Trophoblast cell (in vitro differentiated cells and primary cell): ENCODE measurements at regions not wholly inside any gene's neighbourhood (a gene's known extent, or its start where the extent isn't known, plus 50 kb on each side); places are given as distances from the start of the nearest gene placed in this dataset.

Experiments used
- DNase-seq, 2 donors: peaks; one replicate each; pipeline ENCODE4 v3.0.0-alpha.2; 2016
- H2AFZ ChIP-seq: 2 replicates; pipeline ENCODE4 v1.6.1; 2013; ENCODE audit warnings: low read length, moderate library complexity, mild to moderate bottlenecking; ENCODE audit not compliant: insufficient read depth, poor library complexity
- H2AK5ac ChIP-seq: 2 replicates; pipeline ENCODE4 v1.6.1; 2013; ENCODE audit warnings: mild to moderate bottlenecking, low read length
- H2BK120ac ChIP-seq: 2 replicates; pipeline ENCODE4 v1.6.1; 2013; ENCODE audit warnings: low read length, mild to moderate bottlenecking, moderate library complexity; ENCODE audit not compliant: insufficient read depth, poor library complexity
- H2BK12ac ChIP-seq: 2 replicates; pipeline ENCODE4 v1.6.1; 2013; ENCODE audit warnings: mild to moderate bottlenecking, low read length, moderate library complexity
- H2BK5ac ChIP-seq: 2 replicates; pipeline ENCODE4 v1.6.1; 2013; ENCODE audit warnings: low read length, low read depth, moderate library complexity, mild to moderate bottlenecking; ENCODE audit not compliant: poor library complexity
- H3K14ac ChIP-seq: 2 replicates; pipeline ENCODE4 v1.6.1; 2013; ENCODE audit warnings: mild to moderate bottlenecking, low read length
- H3K18ac ChIP-seq: 2 replicates; pipeline ENCODE4 v1.6.1; 2013; ENCODE audit warnings: mild to moderate bottlenecking, low read length
- H3K23ac ChIP-seq: 2 replicates; pipeline ENCODE4 v1.6.1; 2013; ENCODE audit warnings: low read length
- H3K27ac ChIP-seq: 2 replicates; pipeline ENCODE4 v1.5.1; 2013; ENCODE audit warnings: low read depth, mild to moderate bottlenecking, inconsistent platforms, low read length, moderate library complexity
- H3K27me3 ChIP-seq: 2 replicates; pipeline ENCODE4 v1.6.1; 2013; ENCODE audit warnings: inconsistent platforms, mild to moderate bottlenecking, low read length, moderate library complexity; ENCODE audit not compliant: insufficient read depth
- H3K36me3 ChIP-seq, 2 experiments: 1 replicate in 1 of 2; 2 replicates in 1 of 2; pipeline ENCODE4 v1.6.1; 2013; ENCODE audit warnings: low read length in 2 of 2, mild to moderate bottlenecking in 2 of 2, moderate library complexity in 1 of 2; ENCODE audit not compliant: insufficient read depth in 2 of 2, control insufficient read depth in 1 of 2
- H3K4ac ChIP-seq: 2 replicates; pipeline ENCODE4 v1.6.1; 2013; ENCODE audit warnings: low read depth, mild to moderate bottlenecking, low read length, moderate library complexity
- H3K4me1 ChIP-seq, 2 experiments: 1 replicate in 1 of 2; 2 replicates in 1 of 2; pipeline ENCODE4 v1.6.1; 2013; ENCODE audit warnings: low read length in 2 of 2, mild to moderate bottlenecking in 2 of 2, moderate library complexity in 1 of 2; ENCODE audit not compliant: insufficient read depth in 2 of 2, control insufficient read depth in 1 of 2
- H3K4me2 ChIP-seq: 2 replicates; pipeline ENCODE4 v1.6.1; 2013; ENCODE audit warnings: inconsistent platforms, mild to moderate bottlenecking, low read length, moderate library complexity
- H3K4me3 ChIP-seq: 2 replicates; pipeline ENCODE4 v1.5.1; 2013; ENCODE audit warnings: mild to moderate bottlenecking, low read depth, low read length, inconsistent platforms
- H3K79me1 ChIP-seq: one replicate; pipeline ENCODE4 v1.6.1; 2013; ENCODE audit warnings: low read length
- H3K79me2 ChIP-seq: 2 replicates; pipeline ENCODE4 v1.6.1; 2013; ENCODE audit warnings: low read length, mild to moderate bottlenecking; ENCODE audit not compliant: control insufficient read depth, insufficient read depth, poor library complexity
- H3K9ac ChIP-seq: 2 replicates; pipeline ENCODE4 v1.6.1; 2013; ENCODE audit warnings: mild to moderate bottlenecking, low read length
- H3K9me3 ChIP-seq: 2 replicates; pipeline ENCODE4 v1.6.1; 2013; ENCODE audit warnings: low read depth, mild to moderate bottlenecking, control low read depth, inconsistent platforms, low read length; ENCODE audit not compliant: insufficient read depth
- H4K12ac ChIP-seq: 2 replicates; pipeline ENCODE4 v1.6.1; 2013; ENCODE audit warnings: low read depth, mild to moderate bottlenecking, low read length, moderate library complexity
- H4K8ac ChIP-seq: 2 replicates; pipeline ENCODE4 v1.6.1; 2013; ENCODE audit warnings: low read depth, mild to moderate bottlenecking, low read length, moderate library complexity
- H4K91ac ChIP-seq: one replicate; pipeline ENCODE4 v1.6.1; 2013; ENCODE audit warnings: low read depth, mild to moderate bottlenecking, low read length, moderate library complexity
- WGBS: extraction: QIAGEN DNeasy Blood & Tissue Kit; methylation state at CpG from one replicate; pipeline ENCODE4 v1.1.7; 2013; ENCODE audit warnings: missing lambda C conversion rate; ENCODE audit not compliant: insufficient read length, insufficient coverage; ENCODE audit errors: extremely low coverage; 5-methylcytosine and 5-hydroxymethylcytosine counted together

GRCh38 chr9:12194731-12195130 is 498.5 kb upstream of the TYRP1 start:
- Histone ChIP-seq H3K14ac (no peak overlapping the region), H2AFZ (no peak overlapping the region), H2BK5ac (no peak overlapping the region), H3K27me3 (no peaks in the 10 kb centered on the region), H3K9me3 (no peaks in the 10 kb centered on the region), H2BK120ac (no peak overlapping the region), H3K4ac (no peak overlapping the region), H2AK5ac (no peak overlapping the region), H3K36me3 (no peaks in the 10 kb centered on the region), H3K4me2 (no peak overlapping the region), H4K12ac (no peak overlapping the region), H4K8ac (no peak overlapping the region), H3K4me1 (no peaks in the 10 kb centered on the region), H4K91ac (no peak overlapping the region), H3K9ac (no peak overlapping the region), H2BK12ac (no peak overlapping the region), H3K18ac (no peak overlapping the region), H3K27ac (no peak overlapping the region), H3K79me1 (no peaks in the 10 kb centered on the region), H3K79me2 (no peaks in the 10 kb centered on the region), H3K4me3 (no peak overlapping the region), H3K23ac (no peak overlapping the region)
- DNase-seq = no peak
- WGBS = no CpG with 5 or more reads among the region's 2 CpGs

- no peak overlapping the region for H3K4ac ChIP-seq
- no peak overlapping the region for H3K14ac ChIP-seq
- H2BK5ac ChIP-seq = no peak overlapping the region
- H4K12ac ChIP-seq = no peak overlapping the region
- H3K4me2 ChIP-seq = no peak overlapping the region
- no peaks in the 10 kb centered on the region for H3K9me3 ChIP-seq
- no peaks in the 10 kb centered on the region for H3K27me3 ChIP-seq
- no peak overlapping the region for H4K8ac ChIP-seq
- no peak overlapping the region for H3K23ac ChIP-seq
- DNase-seq = no peak
- no peaks in the 10 kb centered on the region for H3K79me2 ChIP-seq
- no peak overlapping the region for H3K18ac ChIP-seq
- no peak overlapping the region for H3K4me3 ChIP-seq
- H2BK120ac ChIP-seq = no peak overlapping the region
- H3K79me1 ChIP-seq = no peaks in the 10 kb centered on the region
- no peak overlapping the region for H3K9ac ChIP-seq
- no peak overlapping the region for H2AFZ ChIP-seq
- no peak overlapping the region for H4K91ac ChIP-seq
- no peaks in the 10 kb centered on the region for H3K4me1 ChIP-seq
- no peaks in the 10 kb centered on the region for H3K36me3 ChIP-seq
- H3K27ac ChIP-seq = no peak overlapping the region
- no peak overlapping the region for H2AK5ac ChIP-seq
- H2BK12ac ChIP-seq = no peak overlapping the region
These were observed 497.7 kb upstream of the TYRP1 start for GRCh38 chr9:12195456-12195855.

GRCh38 chr9:12204512-12204911 is 488.7 kb upstream of the TYRP1 start:
- H3K79me1 ChIP-seq = peaks cover 2% of the 10 kb centered on the region
- no peak overlapping the region for H3K18ac ChIP-seq
- no peak overlapping the region for H3K9ac ChIP-seq
- H3K27ac ChIP-seq = no peak overlapping the region
- no peak overlapping the region for H3K14ac ChIP-seq
- no peak overlapping the region for H3K4me2 ChIP-seq
- H3K27me3 ChIP-seq = no peaks in the 10 kb centered on the region
- no peak overlapping the region for H2AK5ac ChIP-seq
- no peak overlapping the region for H4K8ac ChIP-seq
- no peak overlapping the region for H3K4ac ChIP-seq
- H4K12ac ChIP-seq = no peak overlapping the region
- no peak for DNase-seq
- H2BK12ac ChIP-seq = no peak overlapping the region
- H2BK5ac ChIP-seq = no peak overlapping the region
- no peak overlapping the region for H3K4me3 ChIP-seq
- H3K79me2 ChIP-seq = no peaks in the 10 kb centered on the region
- H3K4me1 ChIP-seq = peaks cover 2% of the 10 kb centered on the region in 2 experiments
- no peak overlapping the region for H3K23ac ChIP-seq
- H3K36me3 ChIP-seq = no peaks in the 10 kb centered on the region
- H2BK120ac ChIP-seq = no peak overlapping the region
- H3K9me3 ChIP-seq = no peaks in the 10 kb centered on the region
- H2AFZ ChIP-seq = no peak overlapping the region
- WGBS = no CpG with 5 or more reads among the region's 4 CpGs
- H4K91ac ChIP-seq = no peak overlapping the region

- H3K27ac ChIP-seq = no peak overlapping the region
- H4K12ac ChIP-seq = no peak overlapping the region
- H4K91ac ChIP-seq = no peak overlapping the region
These were observed 480.3 kb upstream of the TYRP1 start for GRCh38 chr9:12212860-12213259.

More at GRCh38 chr9:12212860-12213259, 480.3 kb upstream of the TYRP1 start:
- Histone ChIP-seq H3K4me3 (no peak overlapping the region), H2AFZ (no peak overlapping the region), H2BK5ac (no peak overlapping the region), H3K9me3 (no peaks in the 10 kb centered on the region), H3K4me1 (no peaks in the 10 kb centered on the region), H3K4me2 (no peak overlapping the region), H2AK5ac (no peak overlapping the region), H3K79me1 (no peaks in the 10 kb centered on the region), H4K8ac (no peak overlapping the region), H3K9ac (no peak overlapping the region), H3K14ac (no peak overlapping the region), H3K4ac (no peak overlapping the region), H3K79me2 (no peaks in the 10 kb centered on the region), H2BK12ac (no peak overlapping the region), H2BK120ac (no peak overlapping the region), H3K36me3 (no peaks in the 10 kb centered on the region), H3K18ac (no peak overlapping the region), H3K23ac (no peak overlapping the region), H3K27me3 (no peaks in the 10 kb centered on the region)
- DNase-seq = no peak
- WGBS = no CpG with 5 or more reads among the region's 3 CpGs
